ENCODE measurements at regions not wholly inside any gene's neighbourhood (a gene's known extent, or its start where the extent isn't known, plus 50 kb on each side); places are given as distances from the start of the nearest gene placed in this dataset.

DNA sequence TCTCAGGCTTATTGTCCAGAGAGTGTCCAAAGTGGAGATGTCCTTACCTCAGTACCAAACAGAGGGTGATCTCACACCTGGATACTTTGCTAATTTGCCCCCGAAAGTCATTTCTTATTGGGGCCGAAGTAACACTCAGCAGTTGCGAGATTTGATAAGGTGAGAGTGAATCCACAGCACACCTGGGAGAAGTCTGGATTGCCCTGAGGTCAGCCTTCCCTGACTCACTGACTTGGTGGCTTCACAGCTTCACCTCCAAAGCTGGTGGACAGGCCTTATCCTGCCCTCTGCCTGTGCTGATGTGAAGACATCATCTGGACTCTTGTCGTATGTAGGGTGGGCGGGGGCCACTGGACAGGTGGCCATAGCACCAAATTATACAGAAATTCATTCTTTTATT, 101.9 kb upstream of the ARMC2 start:
- Mint-ChIP-seq H3K4me1 (ENCODE audit: low read depth) (no peaks in the 10 kb centered on the region), H3K27ac (no peak overlapping the region)

DNA sequence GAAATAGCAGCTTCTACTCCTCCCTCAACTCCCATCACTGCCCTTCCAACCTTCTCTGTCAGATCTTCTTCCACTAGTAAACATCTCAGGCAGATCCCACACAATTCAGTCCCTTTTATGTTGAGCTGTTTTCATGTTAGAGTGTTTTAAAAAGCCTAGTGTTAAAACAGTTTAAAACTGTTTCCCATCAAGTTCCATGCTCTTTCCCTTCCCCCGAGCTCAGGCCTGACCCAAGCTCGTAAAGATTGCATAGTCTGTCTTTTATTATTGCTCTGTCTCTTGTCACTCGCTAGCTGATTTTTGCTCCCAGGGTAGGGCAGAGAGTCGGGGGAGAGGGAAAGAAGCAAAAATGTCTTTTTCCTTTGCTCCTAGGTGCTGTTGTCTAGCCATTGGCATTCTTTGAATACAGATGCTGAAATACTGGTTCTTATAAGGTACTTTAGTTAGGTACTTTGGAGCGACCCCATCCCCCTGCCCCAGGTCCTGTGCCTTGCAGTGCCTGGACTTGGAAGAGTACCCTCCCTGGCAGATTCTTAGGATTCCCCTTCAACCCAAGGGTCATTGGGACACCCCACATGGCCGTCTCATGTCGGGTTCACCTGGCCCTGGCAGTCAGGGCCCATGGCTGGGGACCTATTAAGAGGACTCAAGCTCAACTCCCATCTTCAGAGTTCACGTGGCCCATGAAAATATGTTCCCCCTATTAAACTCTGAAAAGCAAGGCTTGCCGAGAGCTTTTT, 101.2 kb upstream of the ARMC2 start:
- H3K27me3 Mint-ChIP-seq (ENCODE audit: low read depth), result peaks cover 52% of the 10 kb centered on the region
- no peak overlapping the region for H3K4me3 Mint-ChIP-seq
- no peak for DNase-seq (ENCODE audit: low spot score)
- H3K9me3 Mint-ChIP-seq, result no peaks in the 10 kb centered on the region
- H3K4me1 Mint-ChIP-seq (ENCODE audit: low read depth), result no peaks in the 10 kb centered on the region
- H3K36me3 Mint-ChIP-seq (ENCODE audit: low read depth), result no peaks in the 10 kb centered on the region
- no peak overlapping the region for H3K27ac Mint-ChIP-seq

More for the DNA sequence above, 101.9 kb upstream of the ARMC2 start:
- H3K9me3 Mint-ChIP-seq, result no peaks in the 10 kb centered on the region
- no peak for DNase-seq (ENCODE audit: low spot score)
- no peak overlapping the region for H3K4me3 Mint-ChIP-seq
- H3K36me3 Mint-ChIP-seq (ENCODE audit: low read depth), result no peaks in the 10 kb centered on the region
- H3K27me3 Mint-ChIP-seq (ENCODE audit: low read depth), result peaks cover 57% of the 10 kb centered on the region

DNA sequence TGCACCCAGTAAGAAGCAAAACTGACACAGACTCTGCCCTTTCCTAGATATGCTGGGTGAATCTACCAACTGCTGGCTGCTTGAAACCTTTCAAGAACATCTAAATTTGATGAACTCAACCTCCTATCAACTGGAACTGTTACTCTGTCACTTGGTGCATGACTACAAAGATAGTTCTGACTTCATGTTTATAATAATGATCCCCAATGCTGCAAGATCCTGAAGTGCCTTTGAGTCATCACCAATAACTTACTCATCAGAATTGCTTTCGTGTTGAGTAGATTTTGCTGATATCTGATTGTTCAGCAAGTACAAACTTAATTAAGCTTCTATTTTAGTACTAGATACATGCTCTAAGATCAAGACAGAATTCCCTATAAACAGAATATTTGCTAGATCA, 100.2 kb upstream of the ARMC2 start:
- no peak for DNase-seq (ENCODE audit: low spot score)
- H3K36me3 Mint-ChIP-seq (ENCODE audit: low read depth), result no peaks in the 10 kb centered on the region
- no peak overlapping the region for H3K27ac Mint-ChIP-seq
- H3K9me3 Mint-ChIP-seq, result no peaks in the 10 kb centered on the region
- H3K4me1 Mint-ChIP-seq (ENCODE audit: low read depth), result no peaks in the 10 kb centered on the region
- peaks cover 52% of the 10 kb centered on the region for H3K27me3 Mint-ChIP-seq (ENCODE audit: low read depth)
- H3K4me3 Mint-ChIP-seq, result no peak overlapping the region

- Mint-ChIP-seq H3K4me3 (no peak overlapping the region), H3K27me3 (ENCODE audit: low read depth) (peaks cover 44% of the 10 kb centered on the region), H3K4me1 (ENCODE audit: low read depth) (no peaks in the 10 kb centered on the region), H3K36me3 (ENCODE audit: low read depth) (no peaks in the 10 kb centered on the region), H3K9me3 (no peaks in the 10 kb centered on the region), H3K27ac (no peak overlapping the region)
- no peak for DNase-seq (ENCODE audit: low spot score)
These were observed 99.3 kb upstream of the ARMC2 start for GRCh38 chr6:108748959-108749358.

DNA sequence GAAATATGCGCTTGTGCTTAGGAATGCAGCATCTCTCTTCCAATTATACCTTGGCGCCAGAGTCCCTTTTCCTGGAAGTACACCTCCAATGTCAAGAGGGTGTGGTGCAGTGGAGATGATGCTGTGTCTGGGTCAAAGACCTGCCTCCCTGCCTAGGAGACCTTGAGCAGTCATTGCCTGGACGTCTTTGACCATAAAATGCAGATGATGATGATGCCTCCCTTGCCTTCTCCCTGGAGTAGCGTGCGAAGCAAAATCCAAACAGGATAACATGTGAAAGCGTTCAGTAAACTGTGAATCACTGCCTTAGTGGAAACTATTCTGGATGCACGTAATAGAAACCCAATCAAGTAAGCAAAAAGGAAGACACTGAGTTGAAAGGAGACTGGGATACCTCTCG, 97.4 kb upstream of the ARMC2 start:
- H3K27ac Mint-ChIP-seq, result no peak overlapping the region
- no peaks in the 10 kb centered on the region for H3K9me3 Mint-ChIP-seq
- no peaks in the 10 kb centered on the region for H3K4me1 Mint-ChIP-seq (ENCODE audit: low read depth)
- H3K36me3 Mint-ChIP-seq (ENCODE audit: low read depth), result no peaks in the 10 kb centered on the region
- H3K27me3 Mint-ChIP-seq (ENCODE audit: low read depth), result peaks cover 34% of the 10 kb centered on the region
- H3K4me3 Mint-ChIP-seq, result no peak overlapping the region
- DNase-seq (ENCODE audit: low spot score), result no peak

DNA sequence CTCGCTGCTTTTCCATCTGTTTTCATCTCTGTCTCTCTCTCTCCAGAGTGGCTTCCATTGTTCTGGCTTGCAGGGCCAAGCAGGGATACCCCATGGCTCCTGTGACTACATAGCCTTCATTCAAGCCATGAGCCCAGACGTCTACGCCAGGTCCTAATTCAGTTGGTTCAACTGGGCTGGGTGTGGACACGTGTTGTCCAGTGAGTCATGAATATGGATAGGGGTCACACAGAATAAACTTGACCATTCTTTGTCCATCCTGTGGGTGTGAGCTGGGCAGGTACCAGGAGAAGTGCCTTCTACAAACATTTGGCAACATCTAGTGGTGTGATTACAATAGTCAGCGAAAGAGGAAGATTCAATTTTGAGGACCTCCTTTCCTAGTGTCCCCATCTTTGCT, 96.9 kb upstream of the ARMC2 start:
- Mint-ChIP-seq H3K4me3 (no peak overlapping the region), H3K27ac (no peak overlapping the region), H3K27me3 (ENCODE audit: low read depth) (peaks cover 37% of the 10 kb centered on the region), H3K9me3 (no peaks in the 10 kb centered on the region), H3K4me1 (ENCODE audit: low read depth) (no peaks in the 10 kb centered on the region), H3K36me3 (ENCODE audit: low read depth) (no peaks in the 10 kb centered on the region)
- DNase-seq (ENCODE audit: low spot score), result no peak

DNA sequence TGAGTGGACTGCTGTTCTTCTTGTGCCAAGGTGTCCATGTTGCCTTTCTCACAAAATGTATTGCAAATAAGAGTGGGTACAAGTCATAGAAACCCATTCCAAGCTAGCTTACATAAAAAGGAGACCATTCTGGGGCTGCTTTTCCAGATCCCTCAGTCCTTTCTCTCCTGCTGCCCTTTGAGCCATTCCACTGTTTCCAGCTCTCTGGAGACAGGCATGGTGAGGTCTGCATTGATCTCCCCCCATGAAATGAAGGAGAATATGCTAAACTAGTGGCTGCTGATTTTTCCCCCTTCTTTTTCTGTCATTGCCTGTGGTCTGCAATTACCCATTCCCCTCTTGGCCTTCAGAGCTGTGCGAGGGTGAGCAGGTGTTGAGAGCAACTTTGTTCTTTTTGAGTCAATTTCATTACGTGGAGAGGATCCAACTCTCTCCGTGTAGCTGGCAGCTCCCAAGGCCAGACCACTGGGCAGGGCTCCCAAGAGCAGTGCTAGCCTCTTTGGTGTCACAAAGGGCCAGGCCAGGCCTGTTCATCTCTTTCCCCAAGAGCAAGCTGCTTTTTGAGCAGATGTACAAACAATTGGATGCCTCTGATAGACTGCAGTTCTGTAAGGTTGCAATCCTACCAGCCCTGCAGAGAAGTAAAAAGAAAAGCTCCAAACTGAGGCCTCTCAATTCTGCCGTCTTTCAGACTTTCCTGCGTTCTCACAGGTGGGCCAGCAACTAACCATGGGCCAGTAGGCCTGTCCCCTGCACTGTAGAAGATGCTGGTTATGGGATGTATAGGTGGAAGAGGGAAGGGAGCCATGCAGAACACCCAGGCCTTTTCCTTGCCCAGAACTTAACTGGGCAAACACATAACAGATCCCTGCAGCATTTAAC, 96.1 kb upstream of the ARMC2 start:
- no peak overlapping the region for H3K4me3 Mint-ChIP-seq
- H3K4me1 Mint-ChIP-seq (ENCODE audit: low read depth), result no peaks in the 10 kb centered on the region
- H3K9me3 Mint-ChIP-seq, result no peaks in the 10 kb centered on the region
- H3K36me3 Mint-ChIP-seq (ENCODE audit: low read depth), result no peaks in the 10 kb centered on the region
- peaks cover 31% of the 10 kb centered on the region for H3K27me3 Mint-ChIP-seq (ENCODE audit: low read depth)
- H3K27ac Mint-ChIP-seq, result no peak overlapping the region
- DNase-seq (ENCODE audit: low spot score), result no peak

GRCh38 chr6:108752733-108753590, 95.3 kb upstream of the ARMC2 start:
- H3K4me3 Mint-ChIP-seq, result no peak overlapping the region
- no peak overlapping the region for H3K27ac Mint-ChIP-seq
- H3K9me3 Mint-ChIP-seq, result no peaks in the 10 kb centered on the region
- H3K27me3 Mint-ChIP-seq (ENCODE audit: low read depth), result peaks cover 27% of the 10 kb centered on the region
- H3K36me3 Mint-ChIP-seq (ENCODE audit: low read depth), result no peaks in the 10 kb centered on the region
- no peak for DNase-seq (ENCODE audit: low spot score)
- no peaks in the 10 kb centered on the region for H3K4me1 Mint-ChIP-seq (ENCODE audit: low read depth)

- peaks cover 26% of the 10 kb centered on the region for H3K27me3 Mint-ChIP-seq (ENCODE audit: low read depth)
- no peak for DNase-seq (ENCODE audit: low spot score)
- H3K27ac Mint-ChIP-seq, result no peak overlapping the region
- no peaks in the 10 kb centered on the region for H3K4me1 Mint-ChIP-seq (ENCODE audit: low read depth)
- H3K36me3 Mint-ChIP-seq (ENCODE audit: low read depth), result no peaks in the 10 kb centered on the region
- no peaks in the 10 kb centered on the region for H3K9me3 Mint-ChIP-seq
- no peak overlapping the region for H3K4me3 Mint-ChIP-seq
These were observed 92.7 kb upstream of the ARMC2 start for GRCh38 chr6:108755257-108756240.

DNA sequence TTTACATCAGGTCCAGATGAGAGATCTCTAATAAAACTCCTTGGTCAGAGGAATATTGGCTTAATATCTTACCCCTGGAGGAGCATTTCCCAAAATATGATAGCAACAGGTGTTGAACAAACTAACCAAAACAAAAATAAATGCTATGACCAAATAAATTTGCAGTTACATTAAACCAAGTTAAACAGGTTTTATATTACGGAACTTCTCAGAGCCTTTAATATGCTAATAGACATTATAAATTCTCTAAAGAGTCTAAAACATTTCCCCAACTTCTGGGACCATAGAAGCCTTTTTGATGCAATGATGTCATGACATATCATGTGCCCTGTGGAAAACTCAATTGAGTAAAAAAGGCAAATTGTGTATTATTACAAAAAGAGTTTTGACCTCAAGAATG, 90.9 kb upstream of the ARMC2 start:
- Mint-ChIP-seq H3K4me1 (ENCODE audit: low read depth) (peaks cover 2% of the 10 kb centered on the region), H3K27ac (no peak overlapping the region), H3K36me3 (ENCODE audit: low read depth) (no peaks in the 10 kb centered on the region), H3K27me3 (ENCODE audit: low read depth) (peaks cover 31% of the 10 kb centered on the region), H3K9me3 (no peaks in the 10 kb centered on the region), H3K4me3 (no peak overlapping the region)
- no peak for DNase-seq (ENCODE audit: low spot score)

DNA sequence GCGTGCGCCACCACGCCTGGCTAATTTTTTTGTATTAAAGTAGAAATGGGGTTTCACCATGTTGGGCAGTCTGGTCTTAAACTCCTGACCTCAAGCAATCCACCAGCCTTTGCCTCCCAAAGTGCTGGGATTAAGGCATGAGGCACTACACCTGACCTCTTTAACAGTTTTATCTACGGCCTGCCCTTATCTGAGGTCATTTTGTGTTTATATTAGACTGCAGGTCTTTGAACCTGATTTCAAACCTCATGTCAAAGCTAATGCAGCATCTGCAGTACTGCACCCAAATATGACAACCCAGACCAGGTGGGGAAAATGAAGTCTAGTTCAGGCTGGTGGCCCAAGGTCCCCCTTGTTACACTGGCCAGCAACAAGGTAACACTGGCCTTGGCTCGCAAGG, 89.3 kb upstream of the ARMC2 start:
- H3K27me3 Mint-ChIP-seq (ENCODE audit: low read depth), result peaks cover 40% of the 10 kb centered on the region
- H3K4me3 Mint-ChIP-seq, result no peak overlapping the region
- no peaks in the 10 kb centered on the region for H3K36me3 Mint-ChIP-seq (ENCODE audit: low read depth)
- peaks cover 6% of the 10 kb centered on the region for H3K4me1 Mint-ChIP-seq (ENCODE audit: low read depth)
- no peaks in the 10 kb centered on the region for H3K9me3 Mint-ChIP-seq
- no peak for DNase-seq (ENCODE audit: low spot score)
- H3K27ac Mint-ChIP-seq, result no peak overlapping the region

GRCh38 chr6:108760126-108761050, 87.8 kb upstream of the ARMC2 start:
- Mint-ChIP-seq H3K36me3 (ENCODE audit: low read depth) (no peaks in the 10 kb centered on the region), H3K4me3 (no peak overlapping the region)

More at GRCh38 chr6:108760126-108761050, 87.8 kb upstream of the ARMC2 start:
- DNase-seq (ENCODE audit: low spot score), result no peak
- Mint-ChIP-seq H3K4me1 (ENCODE audit: low read depth) (peaks cover 6% of the 10 kb centered on the region), H3K27me3 (ENCODE audit: low read depth) (peaks cover 46% of the 10 kb centered on the region), H3K9me3 (no peaks in the 10 kb centered on the region), H3K27ac (no peak overlapping the region)

Measured in T-helper 2 cell treated with Interferon-gamma antibody and Interleukin-4, amounts not matched to agents 5 μg/mL and 100 μg/mL, for 36 hours (primary cell).